GM19463 (cell line): ENCODE measurements at regions not wholly inside any gene's neighbourhood (a gene's known extent, or its start where the extent isn't known, plus 50 kb on each side); places are given as distances from the start of the nearest gene placed in this dataset.

Experiments used
- ATAC-seq: cut with Tn5 transposase; IDR thresholded peaks from one replicate; pipeline ENCODE4 v1.9.1; 2021; ENCODE audit warnings: mild to moderate bottlenecking, moderate library complexity; ENCODE audit not compliant: unreplicated experiment

DNA sequence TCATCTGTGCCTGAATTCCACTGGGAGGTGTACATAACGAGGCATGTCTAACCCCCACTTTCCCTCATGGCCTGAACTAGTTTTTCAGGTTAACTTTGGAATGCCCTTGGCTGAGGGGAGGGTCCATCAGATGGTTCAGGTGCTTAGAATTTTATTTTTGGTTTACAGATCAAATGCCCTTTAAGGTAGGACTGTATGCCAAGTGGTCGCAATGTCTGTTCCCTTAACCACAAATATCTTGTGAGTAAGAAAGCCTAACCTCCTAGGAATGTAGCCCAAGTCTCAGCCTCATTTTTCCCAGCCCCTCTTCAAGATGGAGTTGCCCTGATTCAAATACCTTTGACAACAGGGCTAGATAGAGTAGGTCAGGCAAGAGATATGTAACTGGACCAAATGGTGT, 78.4 kb downstream of the RNASET2 start:
- no peak for ATAC-seq

DNA sequence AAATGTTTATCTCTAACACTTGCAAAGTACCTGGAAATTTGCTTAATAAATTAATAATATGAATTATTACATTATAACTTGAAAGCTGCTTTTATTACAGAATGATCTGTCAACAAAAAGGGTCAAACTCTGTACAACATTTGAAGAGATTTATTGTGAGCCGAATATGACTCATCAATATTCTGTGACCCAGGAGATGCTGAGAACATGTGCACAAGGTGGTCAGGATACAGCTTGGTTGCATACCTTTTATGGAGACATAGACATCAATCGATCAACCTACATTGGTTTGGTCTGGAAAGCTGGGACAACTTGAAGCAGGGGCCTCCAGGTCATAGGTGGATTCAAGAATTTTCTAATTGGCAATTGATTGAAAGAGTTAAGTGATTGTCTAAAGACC, 79.0 kb downstream of the RNASET2 start:
- ATAC-seq = no peak

DNA sequence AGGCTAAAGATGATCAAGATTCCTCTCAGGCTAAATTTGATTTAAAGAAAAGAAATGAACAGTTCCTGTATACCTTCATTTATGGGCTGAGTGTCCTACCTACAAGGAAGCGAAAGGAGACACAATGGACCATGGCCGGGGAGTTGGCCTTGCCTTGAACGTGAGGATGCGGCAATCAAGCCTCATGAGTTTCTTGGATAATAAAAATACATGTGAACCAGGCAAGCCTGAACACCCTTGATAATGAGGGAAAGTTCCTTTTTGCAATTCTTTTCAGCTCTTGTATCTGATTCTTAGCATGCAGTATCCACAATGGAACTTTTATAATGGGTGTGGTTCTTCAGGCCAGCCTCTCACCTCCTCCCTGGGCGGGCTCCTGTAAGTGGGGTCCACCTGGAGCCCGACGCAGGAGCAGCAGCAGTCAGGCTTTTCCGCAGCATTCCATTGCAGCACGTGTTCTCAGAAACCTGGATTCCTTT, 83.8 kb downstream of the RNASET2 start:
- ATAC-seq = no peak

DNA sequence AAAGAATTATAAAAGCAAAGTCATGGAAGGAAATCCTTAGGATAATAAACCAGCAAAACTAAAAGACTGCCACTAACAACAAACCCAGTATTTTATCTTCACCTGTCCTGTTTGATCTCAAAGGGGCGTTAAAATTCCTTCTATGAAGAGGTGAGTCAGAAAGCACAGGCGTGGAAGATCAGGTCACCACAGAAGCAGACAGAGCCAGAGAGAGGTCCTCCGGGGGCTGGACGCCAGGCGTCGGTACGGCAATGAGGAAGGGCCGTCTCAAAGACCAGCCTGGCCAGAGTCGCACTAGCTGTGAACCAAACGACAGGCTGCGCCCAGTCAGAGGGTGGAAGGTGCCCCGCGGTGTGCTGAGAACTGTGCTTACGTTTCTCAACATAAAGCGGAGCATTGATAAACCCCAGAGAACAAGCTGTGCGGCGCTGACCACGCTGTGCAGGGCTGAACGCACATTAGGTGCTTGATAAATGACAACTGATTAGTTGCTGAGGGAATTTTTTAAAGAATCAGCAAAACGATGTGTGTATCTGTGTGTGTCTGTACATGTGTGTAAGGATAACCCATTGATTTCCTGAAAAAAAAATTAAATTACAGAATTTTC, 85.6 kb downstream of the RNASET2 start:
- no peak for ATAC-seq

DNA sequence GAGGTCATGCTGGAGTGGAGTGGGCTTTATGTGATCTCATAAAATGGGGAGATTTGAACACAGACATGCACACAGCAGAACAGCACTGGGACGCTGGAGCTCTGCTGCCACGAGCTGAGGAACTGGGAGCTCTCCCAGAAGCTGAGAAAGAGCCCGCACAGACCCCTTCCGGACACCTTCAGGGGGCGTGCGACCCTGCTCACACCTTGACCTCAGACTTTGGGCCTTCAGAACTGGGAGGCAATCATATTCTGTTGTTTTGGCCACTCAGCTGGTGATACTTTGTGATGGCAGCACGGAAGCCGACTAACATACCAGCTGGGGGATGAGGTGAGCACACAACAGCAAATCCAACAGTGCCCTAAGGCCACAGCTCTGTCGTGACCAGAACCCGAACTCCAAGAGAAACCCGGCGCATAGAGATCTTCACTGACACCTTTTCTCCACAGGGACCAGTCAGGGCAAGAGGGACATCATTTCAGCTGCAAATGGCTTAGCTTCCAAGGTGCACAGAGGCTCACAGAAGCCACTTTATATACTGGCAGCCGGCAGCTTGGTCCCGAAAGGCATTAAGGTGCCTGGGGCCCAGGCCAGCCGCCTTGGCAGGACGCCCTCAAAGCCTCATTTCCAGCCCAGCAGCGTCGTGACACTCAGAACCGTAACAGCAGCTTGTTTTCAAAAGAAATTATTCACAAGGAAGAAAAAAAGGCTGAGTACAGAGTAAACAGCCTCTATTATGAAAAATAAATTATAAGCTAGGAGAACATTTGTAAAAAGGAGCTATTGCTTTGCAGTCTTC, 89.3 kb downstream of the RNASET2 start:
- no peak for ATAC-seq

DNA sequence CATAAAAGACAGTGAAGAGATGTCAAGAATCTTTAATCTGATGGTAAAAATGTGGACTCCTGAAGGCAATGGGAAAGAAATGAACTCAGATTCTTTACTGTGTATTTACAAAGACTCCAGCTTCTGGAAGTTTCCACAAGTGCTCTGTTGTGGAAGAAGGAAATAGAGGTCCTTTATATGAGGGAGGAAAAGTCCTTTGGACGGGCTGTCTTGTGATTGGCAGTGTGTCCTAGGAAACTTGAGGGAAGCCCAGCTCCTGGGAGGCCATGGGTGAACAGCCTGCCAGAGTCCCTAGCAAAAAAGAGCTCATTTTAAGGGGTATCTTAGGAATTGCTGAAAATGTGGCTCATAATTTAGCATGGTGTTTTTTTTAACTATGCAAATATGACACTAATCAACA, 92.0 kb downstream of the RNASET2 start:
- no peak for ATAC-seq

DNA sequence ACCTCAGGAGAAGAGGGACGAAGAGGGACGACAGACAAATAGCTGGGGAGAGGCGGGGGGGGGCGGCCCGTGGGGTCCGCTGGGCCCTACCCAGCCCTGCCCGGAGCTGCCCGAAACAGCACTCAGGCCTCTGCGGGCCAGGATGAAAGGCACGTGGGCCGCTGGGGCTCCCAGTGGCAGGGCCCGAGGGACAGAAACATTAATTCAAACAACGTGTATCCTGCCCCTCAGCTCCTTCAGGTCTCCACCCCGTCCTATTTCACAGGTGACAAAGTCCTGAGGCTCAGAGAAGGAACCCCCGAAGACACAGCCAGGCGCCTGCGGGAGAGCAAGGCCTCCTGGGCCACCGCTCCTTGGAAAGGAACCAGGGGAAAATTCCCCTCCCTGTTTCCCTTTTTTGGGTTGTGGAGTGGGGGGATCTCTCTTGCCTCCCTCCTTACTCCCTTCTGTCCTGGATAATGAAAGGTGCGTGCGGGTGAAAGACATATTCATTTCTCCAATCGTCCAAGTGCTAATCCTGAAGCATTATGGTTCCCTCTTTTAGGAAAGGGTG, 93.3 kb downstream of the RNASET2 start:
- ATAC-seq = peak; percentile 39

DNA sequence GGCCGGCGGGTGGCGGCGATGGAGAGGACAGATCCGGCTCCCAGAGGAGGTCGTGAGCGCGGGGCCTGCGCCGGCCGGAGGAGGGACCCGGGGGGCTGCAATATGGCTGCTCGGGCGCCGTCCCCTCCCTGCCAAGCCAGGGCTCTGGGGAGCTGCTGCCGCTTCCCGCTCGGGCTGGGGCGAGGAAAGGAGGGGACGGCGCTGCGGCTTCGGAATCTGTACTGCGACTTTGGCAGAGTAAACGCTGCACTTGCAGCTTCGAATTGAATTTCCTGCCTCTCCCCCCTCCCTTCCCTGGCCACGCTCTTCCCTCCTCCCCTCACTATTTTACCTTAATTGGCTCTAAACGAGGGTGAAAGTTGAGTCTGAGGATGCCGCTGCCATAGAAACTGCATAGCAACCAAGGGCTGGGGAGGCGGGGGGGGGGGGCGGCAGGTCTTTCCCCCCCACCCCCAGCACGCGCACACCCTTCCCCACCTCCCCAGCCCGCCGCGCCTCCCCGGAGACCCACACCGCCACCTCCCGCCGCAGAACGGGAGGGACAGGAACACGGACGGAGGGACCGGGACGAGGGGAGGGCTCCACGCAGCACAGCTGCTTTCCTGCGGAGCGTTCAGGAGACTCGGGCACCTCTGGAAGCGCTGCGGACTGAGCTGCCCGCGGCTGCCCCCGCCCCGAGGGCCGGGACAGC, 93.9 kb downstream of the RNASET2 start:
- peak; percentile 53 for ATAC-seq

DNA sequence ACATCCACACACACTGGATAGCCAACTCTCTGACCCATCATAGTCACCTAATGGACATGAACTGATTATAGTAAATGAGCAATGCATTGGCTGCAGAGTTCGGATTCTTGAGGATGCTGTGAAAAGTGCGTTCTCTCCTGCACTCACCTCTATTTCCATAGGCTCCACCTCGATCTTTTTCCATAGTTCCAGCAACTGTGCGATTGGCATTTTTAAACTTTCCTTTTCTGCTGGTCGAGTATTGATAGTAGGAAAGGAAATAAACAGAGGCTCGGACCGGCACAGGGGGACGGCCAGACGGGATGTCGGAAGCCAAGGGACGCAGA, 94.4 kb downstream of the RNASET2 start:
- ATAC-seq = no peak

DNA sequence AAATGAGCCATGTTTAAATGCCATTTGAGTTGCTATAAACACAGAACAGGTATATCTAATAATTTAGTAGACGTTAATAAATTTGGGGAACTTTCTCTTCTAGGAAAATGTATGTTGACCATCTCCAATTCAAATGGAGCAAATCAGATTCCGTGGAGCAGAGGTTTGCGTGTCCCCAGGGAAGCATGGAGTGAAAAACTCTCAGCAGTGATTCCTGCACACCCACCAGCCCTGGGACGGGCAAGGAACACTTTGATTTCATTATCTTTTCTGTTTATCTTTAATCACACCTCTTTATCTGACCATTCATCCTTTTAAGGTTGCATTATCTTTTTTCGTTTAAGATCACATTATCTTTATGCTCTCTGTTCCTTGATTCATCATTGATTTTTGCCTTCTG, 95.0 kb downstream of the RNASET2 start:
- no peak for ATAC-seq

DNA sequence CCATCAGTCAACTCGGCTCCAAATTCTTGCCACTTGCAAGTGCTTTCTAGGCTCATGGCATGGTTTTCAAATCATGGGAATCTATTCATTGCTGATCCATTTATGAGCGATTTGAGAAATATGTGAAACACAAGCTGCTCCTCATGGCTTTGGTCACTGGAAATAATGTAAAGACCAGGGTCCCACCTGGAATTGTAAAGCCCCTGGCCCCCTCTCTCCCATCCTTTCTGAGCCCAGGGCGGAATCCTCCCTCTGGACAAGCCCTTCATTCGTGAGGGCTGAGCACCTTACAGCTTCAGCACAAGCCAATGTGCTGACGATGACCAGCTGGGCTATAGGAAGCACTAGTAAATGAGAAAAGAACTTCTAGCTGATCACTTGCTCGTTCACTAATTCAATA, 96.0 kb downstream of the RNASET2 start:
- ATAC-seq = no peak

DNA sequence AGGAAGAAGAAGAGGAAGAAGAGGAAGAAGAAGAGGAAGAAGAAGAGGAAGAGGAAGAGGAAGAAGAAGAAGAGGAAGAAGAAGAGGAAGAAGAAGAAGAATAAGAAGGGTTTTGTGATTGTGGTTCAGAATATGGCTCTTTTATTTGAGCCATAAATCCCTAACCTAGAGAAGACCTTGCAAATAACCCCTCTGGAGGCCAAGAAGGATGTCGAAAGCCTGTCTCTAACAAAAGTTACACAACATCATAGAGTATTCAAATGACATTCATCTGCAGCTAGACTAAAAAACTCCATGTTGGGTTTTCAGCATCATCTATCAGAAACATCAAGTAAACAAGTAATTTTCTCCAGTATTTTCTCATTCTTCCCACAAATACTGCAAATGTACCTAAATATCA, 100.9 kb downstream of the RNASET2 start:
- no peak for ATAC-seq

DNA sequence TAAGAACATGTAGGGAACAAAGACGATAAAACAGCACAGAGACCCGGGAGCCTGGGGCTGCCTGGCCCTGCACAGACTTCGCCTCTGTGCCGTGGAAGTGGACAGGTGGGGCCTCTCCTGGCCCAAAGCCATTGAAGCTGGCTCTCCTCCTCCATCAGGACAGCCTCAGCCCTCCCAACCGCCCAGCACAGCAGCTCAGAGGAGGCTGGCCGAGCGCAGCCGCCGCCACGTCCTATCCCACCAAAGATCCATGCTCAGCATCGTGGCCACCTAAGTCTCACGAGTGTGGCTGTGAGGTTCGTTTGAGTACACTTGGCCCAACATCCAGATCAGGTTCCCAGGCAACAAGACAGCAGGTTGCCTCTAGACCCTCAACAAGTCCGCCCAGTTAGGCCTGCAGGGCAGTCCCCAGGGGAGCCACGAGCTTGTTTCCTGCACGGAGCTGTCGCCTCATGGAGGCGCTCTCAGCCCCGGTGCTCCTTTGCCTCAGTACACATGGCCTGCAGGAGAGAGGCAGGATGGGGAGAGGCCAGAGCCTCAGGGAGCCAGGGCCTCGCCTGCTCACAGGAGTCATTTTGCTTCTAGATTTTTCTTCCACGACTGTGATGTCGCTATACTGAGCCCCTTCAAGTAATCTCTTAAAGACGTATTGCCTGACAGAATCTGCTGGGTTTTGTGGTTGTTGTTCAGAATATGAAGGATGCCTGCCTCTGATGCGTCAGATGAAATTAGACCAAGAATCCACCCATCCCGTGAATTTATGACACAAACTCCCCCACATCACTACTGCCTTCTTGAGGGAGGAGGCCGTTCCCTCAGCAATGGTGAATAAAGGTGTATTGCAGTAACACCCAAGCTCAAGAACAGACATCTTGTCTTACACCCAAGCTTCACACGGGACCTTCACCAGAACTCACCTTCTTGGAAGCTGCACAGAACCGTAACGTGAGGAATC, 102.7 kb downstream of the RNASET2 start:
- ATAC-seq = no peak

DNA sequence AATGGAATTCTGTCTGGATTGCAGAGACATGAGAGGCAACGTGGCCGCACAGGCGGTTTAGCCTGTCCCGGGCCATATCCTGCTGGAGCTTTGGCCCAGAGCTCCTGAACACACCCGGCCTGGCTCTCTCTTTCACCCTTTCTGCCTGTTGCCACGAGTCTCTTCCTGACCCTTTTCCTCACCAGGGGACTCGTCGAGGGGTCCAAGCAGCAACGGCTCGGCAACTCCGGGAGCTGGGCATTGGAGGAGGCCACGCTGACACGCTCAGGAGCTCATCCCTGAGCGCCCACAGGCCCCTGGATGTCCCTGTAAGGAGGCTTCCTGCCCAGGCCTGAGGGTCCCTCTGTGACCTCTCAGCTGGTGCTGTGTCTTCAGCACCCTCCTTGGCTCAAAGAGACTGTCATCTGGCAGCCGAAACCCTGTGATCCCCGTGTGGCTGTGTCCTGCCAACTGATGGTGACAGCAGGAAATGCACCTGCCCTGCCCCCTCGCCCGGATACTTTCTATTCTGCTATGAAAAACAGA, 103.8 kb downstream of the RNASET2 start:
- ATAC-seq = no peak

DNA sequence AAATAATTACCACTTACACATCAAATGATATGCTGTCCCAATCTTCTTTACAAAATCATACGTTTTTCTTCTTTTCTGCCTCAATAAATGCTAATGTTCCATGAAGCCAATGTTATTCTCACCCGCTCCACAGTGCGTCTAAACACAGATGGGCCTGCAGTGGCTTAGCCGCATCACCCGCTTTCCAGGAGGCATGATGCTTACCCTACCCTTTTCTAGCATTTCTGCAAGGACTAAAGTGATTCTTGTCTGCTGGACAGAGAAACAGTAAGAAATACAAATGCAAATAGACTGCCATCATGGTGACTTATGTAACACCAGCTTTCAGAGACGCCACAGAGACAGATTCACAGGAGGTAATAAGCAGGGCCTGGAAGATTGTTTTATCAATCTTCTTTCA, 104.4 kb downstream of the RNASET2 start:
- no peak for ATAC-seq

DNA sequence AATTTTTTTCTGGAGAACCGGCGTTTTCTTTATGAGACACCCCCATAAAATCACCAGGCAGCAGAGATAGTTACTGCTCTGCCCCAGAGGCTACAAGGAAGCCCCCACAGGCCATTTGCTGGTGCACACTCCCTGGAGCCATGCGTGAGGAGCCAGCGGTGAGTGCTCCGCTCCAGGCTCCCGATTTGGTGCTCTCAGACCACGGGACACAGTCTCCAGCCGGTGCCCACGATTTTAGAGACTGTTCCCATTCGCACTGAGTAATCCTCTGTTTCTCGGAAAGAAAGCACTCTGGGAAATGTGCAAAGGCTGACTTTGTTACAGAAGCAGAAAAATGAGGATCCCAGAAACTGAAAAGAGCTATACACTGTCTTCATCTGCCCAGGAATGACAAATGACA, 104.9 kb downstream of the RNASET2 start:
- ATAC-seq = no peak

DNA sequence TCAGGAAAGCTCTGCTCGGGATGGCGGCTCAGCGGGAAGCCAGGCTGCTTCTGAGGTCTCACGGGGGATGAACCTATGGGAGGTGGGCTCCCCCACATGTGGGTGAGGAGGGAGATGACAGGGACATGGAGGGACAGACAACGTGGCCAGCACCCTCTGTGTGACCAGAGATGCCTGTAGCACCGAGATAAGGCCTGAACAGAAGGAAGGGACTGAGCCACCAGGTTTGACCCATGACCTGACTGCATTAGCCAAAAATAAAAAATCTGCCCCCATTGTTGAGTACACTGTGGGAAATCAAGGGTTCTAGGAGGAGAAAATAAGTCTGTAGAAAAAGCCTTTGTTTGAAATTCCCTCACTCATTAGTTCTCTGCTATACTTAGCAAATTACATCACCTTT, 105.7 kb downstream of the RNASET2 start:
- ATAC-seq = no peak

DNA sequence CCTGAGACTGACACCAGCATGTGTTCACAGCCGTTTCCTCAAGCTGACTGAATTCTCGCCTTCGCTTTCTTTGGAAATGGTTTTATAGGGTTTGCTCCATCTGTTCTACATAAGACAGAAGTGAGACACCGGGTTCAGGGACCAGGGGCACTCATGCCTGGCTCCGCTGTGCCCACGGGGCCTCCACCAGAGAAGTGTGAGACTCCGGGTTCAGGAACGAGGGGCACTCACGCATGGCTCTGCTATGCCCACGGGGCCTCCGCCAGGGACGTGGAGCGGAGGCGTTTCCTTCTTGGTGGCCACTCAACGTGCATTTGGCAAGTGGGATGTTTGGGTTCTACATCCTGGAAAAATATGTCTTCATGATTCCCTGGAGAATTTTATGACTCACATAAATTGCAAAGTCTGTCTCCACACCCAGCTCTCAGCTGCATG, 106.6 kb downstream of the RNASET2 start:
- ATAC-seq = peak; percentile 77

DNA sequence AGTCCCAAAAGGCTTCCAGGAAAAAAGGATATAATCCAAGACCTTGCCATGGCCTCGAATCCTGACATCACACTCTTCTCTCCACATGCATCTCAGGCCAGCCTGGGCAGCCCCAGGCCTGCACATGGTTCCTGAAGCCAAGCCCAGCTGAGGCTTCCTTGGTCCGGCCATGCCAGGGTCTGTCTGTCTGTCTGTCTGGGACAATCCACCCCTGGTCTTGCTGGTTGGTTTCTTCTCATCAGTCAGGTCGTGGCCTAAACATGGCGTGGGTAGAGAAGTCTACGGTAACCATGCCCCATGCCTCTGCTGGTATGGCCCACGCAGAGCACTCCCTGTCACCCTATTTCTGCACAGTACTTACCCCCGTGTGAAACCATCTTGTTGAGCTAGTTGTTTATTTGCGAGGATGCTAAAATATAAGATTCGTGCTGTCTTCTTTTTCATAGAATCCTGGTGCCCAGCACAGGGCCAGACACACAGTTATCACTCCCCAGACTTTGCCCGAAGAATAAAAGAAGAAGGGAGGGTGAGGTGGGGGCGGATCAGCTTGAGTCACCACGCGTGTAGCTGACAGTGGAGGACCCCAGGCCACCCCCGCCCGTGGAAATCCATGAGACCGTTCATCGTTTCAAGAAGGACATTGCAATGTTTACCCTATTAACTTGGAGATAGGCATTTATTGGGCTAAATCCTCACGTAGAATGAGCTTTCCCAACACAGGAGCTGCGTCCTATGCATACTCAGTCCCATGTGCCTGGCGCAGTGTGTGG, 107.2 kb downstream of the RNASET2 start:
- ATAC-seq = no peak
